Smooth muscle cell (in vitro differentiated cells): ENCODE measurements at regions not wholly inside any gene's neighbourhood (a gene's known extent, or its start where the extent isn't known, plus 50 kb on each side); places are given as distances from the start of the nearest gene placed in this dataset.

Experiments
- DNase-seq: peaks from one replicate; lab custom pipeline; 2025; ENCODE audit not compliant: unreplicated experiment; lab: John Stamatoyannopoulos, UW
- H2AFZ ChIP-seq: fragments of 200-600 bp; sonication (generic); 2 replicates; pipeline ENCODE4 v1.6.0; 2016; ENCODE audit warnings: antibody characterized with exemption, low read depth, mild to moderate bottlenecking
- H3F3A ChIP-seq: fragments of 200-600 bp; sonication (generic); 2 replicates; pipeline ENCODE4 v1.6.0; 2017; ENCODE audit warnings: antibody characterized with exemption, low read depth
- H3K27ac ChIP-seq: fragments of 200-600 bp; sonication (generic); 2 replicates; pipeline ENCODE4 v1.5.1; 2016; ENCODE audit warnings: low read depth, mild to moderate bottlenecking
- H3K27me3 ChIP-seq: fragments of 200-600 bp; sonication (generic); 2 replicates; pipeline ENCODE4 v1.6.1; 2016; ENCODE audit warnings: low read depth, mild to moderate bottlenecking
- H3K36me3 ChIP-seq: fragments of 200-600 bp; sonication (generic); 2 replicates; pipeline ENCODE4 v1.5.1; 2016; ENCODE audit warnings: low read depth
- H3K4me1 ChIP-seq: fragments of 200-600 bp; sonication (generic); 2 replicates; pipeline ENCODE4 v1.5.1; 2016; ENCODE audit warnings: low read depth
- H3K4me2 ChIP-seq: fragments of 200-600 bp; sonication (generic); 2 replicates; pipeline ENCODE4 v1.6.0; 2016; ENCODE audit warnings: mild to moderate bottlenecking
- H3K4me3 ChIP-seq: fragments of 200-600 bp; sonication (generic); 2 replicates; pipeline ENCODE4 v1.5.1; 2016; ENCODE audit warnings: mild to moderate bottlenecking
- H3K79me2 ChIP-seq: fragments of 200-600 bp; sonication (generic); 2 replicates; pipeline ENCODE4 v1.6.0; 2016; ENCODE audit warnings: low read depth, mild to moderate bottlenecking
- H3K9ac ChIP-seq: fragments of 200-600 bp; sonication (generic); 2 replicates; pipeline ENCODE4 v1.6.0; 2016; ENCODE audit warnings: low read depth
- H3K9me3 ChIP-seq: fragments of 200-600 bp; sonication (generic); replicated peaks from 2 replicates; pipeline ENCODE4 v1.5.1; 2016; ENCODE audit warnings: low read depth
- H4K20me1 ChIP-seq: fragments of 200-600 bp; sonication (generic); 2 replicates; pipeline ENCODE4 v1.6.0; 2016; ENCODE audit warnings: low read depth
- WGBS: methylation state at CpG from one replicate; pipeline ENCODE4 v1.1.7; 2016; ENCODE audit warnings: low lambda C conversion rate; 5-methylcytosine and 5-hydroxymethylcytosine counted together
- TF ChIP-seq, protein P1 (sequence below): fragments of 200-600 bp; sonication (generic); IDR thresholded peaks from 2 replicates; pipeline ENCODE4 v1.5.1; 2017; ENCODE audit warnings: borderline replicate concordance, mild to moderate bottlenecking, antibody characterized with exemption; ENCODE audit not compliant: insufficient read depth, poor library complexity, severe bottlenecking

DNA sequence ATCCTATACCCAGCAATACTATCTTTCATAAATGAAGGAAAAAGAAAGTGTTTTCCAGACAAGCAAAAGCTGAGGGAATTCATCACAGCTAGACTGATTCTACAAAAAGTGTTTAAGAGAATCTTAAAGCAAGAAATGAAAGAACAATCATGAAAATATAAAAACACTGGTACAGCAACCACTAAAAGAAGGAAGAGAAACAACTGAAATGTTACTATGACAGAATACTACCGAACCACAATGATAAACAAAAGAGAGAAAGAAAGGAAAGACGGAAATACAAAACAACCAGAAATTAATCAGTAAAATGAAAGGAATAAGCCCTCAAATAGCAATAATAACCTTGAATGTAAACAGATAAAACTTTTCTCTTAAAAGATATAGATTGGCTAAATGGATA lies 110.8 kb upstream of the AFF2 start:
- H3K4me3 ChIP-seq: no peak overlapping the region
- no peak for DNase-seq
- H2AFZ ChIP-seq: no peak overlapping the region
- H3K4me1 ChIP-seq: no peaks in the 10 kb centered on the region
- no peaks in the 10 kb centered on the region for H3K36me3 ChIP-seq
- H3K79me2 ChIP-seq: no peaks in the 10 kb centered on the region
- TF ChIP-seq, protein P1, sequence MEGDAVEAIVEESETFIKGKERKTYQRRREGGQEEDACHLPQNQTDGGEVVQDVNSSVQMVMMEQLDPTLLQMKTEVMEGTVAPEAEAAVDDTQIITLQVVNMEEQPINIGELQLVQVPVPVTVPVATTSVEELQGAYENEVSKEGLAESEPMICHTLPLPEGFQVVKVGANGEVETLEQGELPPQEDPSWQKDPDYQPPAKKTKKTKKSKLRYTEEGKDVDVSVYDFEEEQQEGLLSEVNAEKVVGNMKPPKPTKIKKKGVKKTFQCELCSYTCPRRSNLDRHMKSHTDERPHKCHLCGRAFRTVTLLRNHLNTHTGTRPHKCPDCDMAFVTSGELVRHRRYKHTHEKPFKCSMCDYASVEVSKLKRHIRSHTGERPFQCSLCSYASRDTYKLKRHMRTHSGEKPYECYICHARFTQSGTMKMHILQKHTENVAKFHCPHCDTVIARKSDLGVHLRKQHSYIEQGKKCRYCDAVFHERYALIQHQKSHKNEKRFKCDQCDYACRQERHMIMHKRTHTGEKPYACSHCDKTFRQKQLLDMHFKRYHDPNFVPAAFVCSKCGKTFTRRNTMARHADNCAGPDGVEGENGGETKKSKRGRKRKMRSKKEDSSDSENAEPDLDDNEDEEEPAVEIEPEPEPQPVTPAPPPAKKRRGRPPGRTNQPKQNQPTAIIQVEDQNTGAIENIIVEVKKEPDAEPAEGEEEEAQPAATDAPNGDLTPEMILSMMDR: no peak
- H3K9me3 ChIP-seq: no peaks in the 10 kb centered on the region
- H3F3A ChIP-seq: no peaks in the 10 kb centered on the region
- H4K20me1 ChIP-seq: no peaks in the 10 kb centered on the region
- H3K9ac ChIP-seq: no peak overlapping the region
- H3K27me3 ChIP-seq: no peaks in the 10 kb centered on the region
- no peak overlapping the region for H3K27ac ChIP-seq
- H3K4me2 ChIP-seq: no peak overlapping the region
- 82% methylated on average over 2 of the region's 2 CpGs for WGBS

DNA sequence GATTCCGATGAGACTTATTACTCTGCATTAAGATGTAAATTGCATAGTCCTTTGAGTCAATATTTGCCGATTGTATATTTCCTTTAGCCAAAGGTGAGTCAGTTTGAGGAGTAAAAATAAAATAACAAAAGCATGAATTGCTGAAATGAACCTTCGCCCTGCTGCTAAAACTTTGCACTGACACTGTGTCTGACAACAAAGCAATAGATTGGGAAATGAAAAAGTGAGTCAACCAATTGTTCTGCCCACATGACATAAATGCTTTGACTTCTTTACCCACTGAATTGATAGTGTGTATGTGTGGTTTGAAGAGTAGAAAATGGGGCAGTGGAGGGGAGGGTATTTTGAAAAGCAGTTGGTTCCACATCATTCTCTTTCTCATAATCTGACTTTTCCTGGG lies 88.4 kb upstream of the AFF2 start:
- WGBS: 66% methylated on average over 3 of the region's 3 CpGs
- H3K27ac ChIP-seq: no peak overlapping the region
- no peak overlapping the region for H3K4me3 ChIP-seq
- DNase-seq: no peak
- H3K4me2 ChIP-seq: no peak overlapping the region
- H3F3A ChIP-seq: no peaks in the 10 kb centered on the region
- no peak overlapping the region for H3K9ac ChIP-seq
- H2AFZ ChIP-seq: no peak overlapping the region
- TF ChIP-seq, protein P1: no peak
- no peaks in the 10 kb centered on the region for H3K4me1 ChIP-seq
- no peaks in the 10 kb centered on the region for H3K9me3 ChIP-seq
- no peaks in the 10 kb centered on the region for H3K79me2 ChIP-seq
- no peaks in the 10 kb centered on the region for H3K27me3 ChIP-seq
- H3K36me3 ChIP-seq: no peaks in the 10 kb centered on the region
- H4K20me1 ChIP-seq: no peaks in the 10 kb centered on the region

DNA sequence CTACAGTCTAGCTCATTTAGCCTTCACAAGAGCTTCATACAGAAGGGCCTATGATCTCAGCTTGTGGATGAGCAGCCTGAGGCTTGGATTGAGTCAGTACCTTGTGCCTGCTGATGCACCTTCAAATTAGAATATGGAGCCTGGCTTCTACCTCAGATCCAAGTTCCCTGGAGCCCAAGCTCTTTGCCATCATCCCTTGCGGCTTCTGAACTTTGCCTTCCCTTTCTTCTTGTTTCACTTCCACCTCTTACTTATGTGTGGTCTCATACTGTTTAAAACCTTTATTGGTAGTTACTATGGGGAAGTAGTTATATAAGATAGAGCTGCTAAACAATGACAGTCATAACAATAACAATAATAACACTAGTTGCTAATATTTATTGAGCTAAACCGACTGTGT lies 84.3 kb upstream of the AFF2 start:
- Histone ChIP-seq H2AFZ (no peak overlapping the region), H3K4me3 (no peak overlapping the region), H3K9me3 (no peaks in the 10 kb centered on the region), H3K79me2 (no peaks in the 10 kb centered on the region), H3K36me3 (no peaks in the 10 kb centered on the region), H3K4me2 (no peak overlapping the region), H3K4me1 (no peaks in the 10 kb centered on the region), H3K27me3 (no peaks in the 10 kb centered on the region), H3K9ac (no peak overlapping the region), H3F3A (no peaks in the 10 kb centered on the region), H4K20me1 (no peaks in the 10 kb centered on the region), H3K27ac (no peak overlapping the region)
- no peak for DNase-seq
- TF ChIP-seq, protein P1: no peak
- 79% methylated on average over 2 of the region's 2 CpGs for WGBS

DNA sequence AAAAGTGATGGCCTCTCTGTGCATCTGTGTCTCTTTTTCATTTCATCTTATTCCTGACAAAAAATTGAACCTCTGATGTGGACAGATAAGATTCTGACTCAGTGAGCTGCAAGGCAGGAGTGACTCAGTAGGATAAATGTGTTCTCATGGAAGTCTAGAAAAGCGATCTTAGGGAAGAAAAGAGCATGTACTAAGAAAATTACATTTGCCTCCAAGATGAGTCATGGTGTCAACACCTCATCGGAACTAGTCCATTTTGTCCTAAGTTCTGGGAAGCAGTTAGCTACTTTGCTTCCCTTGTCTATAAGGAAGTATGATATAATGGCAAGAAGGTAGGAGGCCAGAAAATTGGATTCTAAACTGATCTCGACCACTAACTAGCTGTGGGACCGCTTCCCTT lies 83.5 kb upstream of the AFF2 start:
- Histone ChIP-seq H3K9ac (no peak overlapping the region), H2AFZ (no peak overlapping the region), H3K79me2 (no peaks in the 10 kb centered on the region), H4K20me1 (no peaks in the 10 kb centered on the region), H3F3A (no peaks in the 10 kb centered on the region), H3K9me3 (no peaks in the 10 kb centered on the region), H3K27ac (no peak overlapping the region), H3K4me2 (no peak overlapping the region), H3K27me3 (no peaks in the 10 kb centered on the region), H3K4me1 (no peaks in the 10 kb centered on the region), H3K36me3 (no peaks in the 10 kb centered on the region), H3K4me3 (no peak overlapping the region)
- no peak for DNase-seq
- 49% methylated on average over 4 of the region's 4 CpGs for WGBS
- TF ChIP-seq, protein P1: no peak
